ELR (cell line): ENCODE measurements at regions not wholly inside any gene's neighbourhood (a gene's known extent, or its start where the extent isn't known, plus 50 kb on each side); places are given as distances from the start of the nearest gene placed in this dataset.
"Not testable (repeated sequence)": the region's sequence is repeated elsewhere in the genome, so short reads cannot be mapped to it uniquely, and the experiment has no call there.

ENCODE experiments used
- DNase-seq: peaks from one replicate; pipeline ENCODE4 v3.0.0-alpha.2; 2015; ENCODE audit warnings: low read depth

DNA sequence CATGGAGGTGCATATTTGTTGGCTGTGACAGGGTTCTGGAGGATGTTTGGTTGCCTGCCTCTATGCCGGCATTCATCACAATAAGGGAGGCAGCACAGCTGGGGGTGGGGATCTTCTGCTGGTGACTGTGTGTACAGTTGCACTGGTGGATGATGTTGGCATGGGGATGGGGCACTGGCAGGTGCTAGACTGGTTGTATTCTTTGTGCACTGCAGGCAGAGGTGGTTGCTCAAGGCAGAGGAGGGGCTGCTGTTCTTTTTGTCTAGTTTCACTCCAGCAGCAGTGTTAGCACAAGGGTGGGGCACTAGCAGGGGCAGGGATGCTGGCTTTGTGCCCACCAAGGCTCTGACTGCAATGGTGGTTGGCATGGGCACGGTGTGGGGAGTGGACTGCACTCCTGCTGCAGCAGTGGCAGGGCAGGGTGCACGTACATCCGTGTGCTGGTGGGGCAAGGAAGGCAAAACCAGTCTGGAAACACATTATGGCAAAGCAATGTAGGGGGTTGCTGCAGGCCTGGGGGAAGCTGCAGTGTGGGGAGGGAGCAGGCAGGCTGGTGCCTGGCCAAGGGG, 69.3 kb downstream of the ISOC1 start:
- no peak for DNase-seq

DNA sequence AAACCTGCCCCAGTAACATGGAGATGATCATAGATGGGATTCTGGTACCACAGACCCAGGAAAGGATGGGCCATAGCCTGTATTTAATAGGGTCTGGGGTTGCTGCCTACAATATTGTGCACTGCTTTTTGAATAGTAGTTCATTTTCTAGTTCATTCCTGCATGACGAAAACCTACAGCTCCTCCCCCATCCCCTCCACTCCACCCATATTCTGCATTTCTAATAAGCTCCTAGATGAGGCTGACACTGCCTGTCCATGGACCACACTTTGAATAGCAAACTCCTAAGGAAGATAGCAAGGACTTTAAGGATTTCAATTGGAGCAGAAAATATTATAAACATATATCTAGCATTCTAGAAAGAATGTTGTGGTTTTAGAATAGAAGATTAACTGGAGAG, 75.5 kb downstream of the ISOC1 start:
- no peak for DNase-seq

DNA sequence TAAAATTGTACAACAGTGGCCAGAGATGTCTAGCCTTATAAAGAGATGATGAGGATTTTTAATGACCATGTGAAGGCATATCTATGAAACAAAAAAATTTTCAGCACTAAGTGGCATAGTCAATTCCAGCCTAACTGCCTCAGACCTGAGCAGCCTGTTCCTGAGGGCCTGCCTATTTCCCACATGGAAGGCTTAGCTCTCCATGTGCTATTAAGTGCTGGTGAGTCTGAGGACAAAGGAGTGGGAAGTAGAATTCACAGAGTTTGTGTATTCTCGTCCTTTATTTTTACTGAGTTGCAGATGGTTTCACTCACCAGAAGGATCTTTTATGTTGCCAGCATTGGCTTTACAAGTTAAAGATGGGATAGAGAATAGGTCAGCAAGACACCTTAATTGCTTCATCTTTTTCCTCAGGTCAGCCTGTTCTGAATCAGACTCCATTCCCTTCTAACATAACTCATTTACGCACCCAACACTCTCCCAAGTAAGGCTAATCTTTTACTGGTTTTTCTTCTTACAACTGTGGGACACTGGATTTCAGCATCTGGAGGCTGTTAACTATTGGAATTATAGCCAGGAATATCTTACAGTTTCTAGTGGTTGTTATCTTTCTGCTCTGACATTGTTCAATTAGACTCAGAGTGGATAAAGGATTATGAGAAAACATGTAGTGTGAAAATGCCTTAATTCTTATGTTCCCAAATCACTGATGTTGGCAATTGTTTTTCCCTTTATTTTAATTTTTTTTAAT, 76.8 kb downstream of the ISOC1 start:
- DNase-seq: no peak

DNA sequence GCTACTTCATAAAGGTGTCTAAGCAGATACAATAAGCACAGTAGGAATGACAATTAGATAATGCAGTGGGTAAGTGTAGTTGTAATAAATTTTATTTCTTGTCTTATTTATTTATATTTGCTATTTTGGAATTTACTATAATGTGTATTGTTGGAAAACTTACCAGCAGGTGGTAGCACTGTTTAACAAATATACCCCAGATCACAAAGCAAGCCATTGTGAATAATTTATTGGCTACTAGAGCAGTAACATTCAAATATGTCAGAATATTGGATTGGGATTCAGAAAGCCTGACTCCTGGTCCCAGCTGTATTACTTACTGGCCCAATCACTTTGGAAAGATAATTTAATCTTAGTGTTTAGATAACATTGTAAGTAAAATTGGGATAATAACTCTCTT, 78.0 kb downstream of the ISOC1 start:
- peak; percentile 14 for DNase-seq

DNA sequence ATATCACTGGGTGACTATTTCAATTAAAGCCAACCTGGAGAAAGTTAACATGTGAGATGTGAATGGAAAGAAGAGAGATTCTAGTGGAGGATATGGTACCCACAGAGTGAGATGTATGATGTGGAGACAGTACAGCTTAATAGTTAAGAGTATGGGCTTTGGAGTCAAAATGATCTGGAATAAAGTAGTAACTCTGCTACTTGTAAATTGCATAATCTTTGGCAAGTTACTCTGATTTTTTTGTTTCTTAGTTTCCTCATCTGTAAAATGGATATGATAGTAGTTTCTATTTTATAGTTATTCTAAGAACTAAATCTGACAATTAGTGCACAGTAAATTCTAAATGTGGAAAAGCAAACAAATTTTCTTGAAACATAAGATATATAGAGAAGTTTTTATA, 79.2 kb downstream of the ISOC1 start:
- no peak for DNase-seq

DNA sequence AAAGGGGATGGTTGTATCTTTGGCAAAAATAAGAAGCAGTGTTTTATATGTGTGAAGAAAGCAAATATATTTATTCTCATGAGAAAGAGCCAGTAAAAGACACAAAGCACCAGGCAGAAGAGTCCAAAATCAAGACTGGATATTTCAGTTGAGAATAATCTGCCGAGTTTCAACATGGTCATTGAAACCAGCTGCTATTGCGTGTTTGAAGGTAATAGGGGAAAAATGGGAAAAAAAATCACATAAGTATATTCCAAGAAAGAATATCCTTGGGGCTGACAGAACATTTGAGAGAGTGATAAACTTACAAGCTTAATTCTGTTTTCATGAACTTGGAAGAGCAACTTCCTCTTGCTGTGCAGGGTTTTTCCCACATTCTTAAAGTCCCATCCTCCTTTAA, 79.9 kb downstream of the ISOC1 start:
- no peak for DNase-seq

DNA sequence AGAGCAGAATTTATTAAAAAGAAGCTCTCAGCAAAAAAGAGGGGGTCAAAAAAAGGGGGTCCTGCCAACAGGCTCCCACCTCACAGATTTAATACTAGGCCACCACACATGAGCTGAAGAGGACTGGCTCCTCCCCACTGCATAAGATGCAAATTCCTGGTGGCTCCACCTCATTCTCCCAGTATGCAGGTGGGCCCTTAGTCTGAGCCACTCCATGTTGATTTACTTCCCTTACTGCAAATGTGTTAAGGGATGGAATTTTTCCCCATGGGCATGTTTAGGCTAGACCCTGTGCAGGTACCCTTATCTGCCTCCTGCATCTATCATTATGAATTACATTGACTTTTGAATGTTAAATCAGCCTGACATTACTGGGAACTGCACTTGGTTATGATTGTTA, 82.9 kb downstream of the ISOC1 start:
- DNase-seq: no peak

DNA sequence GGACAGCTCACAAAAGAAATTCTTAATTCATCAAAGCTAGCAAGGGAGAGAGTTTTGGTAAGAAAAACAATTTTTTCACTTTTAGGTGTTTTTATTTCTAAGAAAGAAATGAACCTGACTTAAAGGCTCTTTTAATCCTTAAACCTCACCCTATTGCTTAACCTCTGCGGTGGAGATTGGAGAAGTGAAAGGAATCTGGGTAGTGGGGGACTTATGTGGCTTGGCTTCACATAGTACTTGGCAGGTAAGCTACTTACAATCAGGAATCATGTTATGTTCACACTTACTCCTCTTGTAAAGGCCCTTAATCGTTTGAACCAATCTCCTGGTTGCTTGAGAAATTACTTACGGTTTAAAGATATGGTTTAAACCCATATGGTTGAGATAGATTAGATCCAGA, 104.8 kb downstream of the ISOC1 start:
- no peak for DNase-seq

DNA sequence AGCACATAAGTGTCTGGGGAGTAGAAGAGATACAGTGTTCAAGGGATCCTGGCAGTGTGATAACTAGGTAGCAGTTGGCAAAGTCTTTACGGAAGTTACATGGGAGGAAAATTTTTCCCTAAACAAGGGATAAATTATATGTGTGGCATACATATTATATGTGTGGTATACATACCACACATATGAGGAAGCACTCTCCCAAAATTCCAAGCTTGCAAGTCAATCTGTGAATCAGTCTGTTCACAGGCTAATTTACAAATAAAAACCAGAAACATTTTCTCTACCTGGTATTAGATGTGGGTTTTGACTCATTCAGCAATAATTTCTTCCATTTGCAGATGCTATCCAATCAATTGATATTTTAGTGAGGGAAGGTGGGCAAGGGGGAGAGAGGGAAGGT, 110.0 kb downstream of the ISOC1 start:
- peak; percentile 8 for DNase-seq

DNA sequence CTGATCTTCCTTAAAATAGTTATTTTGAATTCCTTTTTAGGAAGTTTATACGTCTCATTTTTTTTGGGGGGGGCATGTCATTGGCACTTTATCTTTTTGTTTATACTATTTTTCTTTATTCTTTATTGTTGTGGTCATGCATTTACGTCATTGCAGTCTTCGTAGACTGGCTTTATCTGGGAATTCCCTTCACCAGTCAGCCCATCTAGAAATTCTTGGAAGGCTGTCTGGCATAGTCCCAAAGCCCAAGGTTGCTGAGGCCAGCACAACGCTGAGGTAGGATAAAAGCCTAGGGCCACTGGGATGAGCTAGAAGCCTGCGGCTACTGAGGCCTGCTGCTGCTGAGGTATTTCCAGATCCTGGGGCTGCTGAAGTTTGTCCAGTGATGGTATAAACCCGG, 121.5 kb downstream of the ISOC1 start:
- no peak for DNase-seq

DNA sequence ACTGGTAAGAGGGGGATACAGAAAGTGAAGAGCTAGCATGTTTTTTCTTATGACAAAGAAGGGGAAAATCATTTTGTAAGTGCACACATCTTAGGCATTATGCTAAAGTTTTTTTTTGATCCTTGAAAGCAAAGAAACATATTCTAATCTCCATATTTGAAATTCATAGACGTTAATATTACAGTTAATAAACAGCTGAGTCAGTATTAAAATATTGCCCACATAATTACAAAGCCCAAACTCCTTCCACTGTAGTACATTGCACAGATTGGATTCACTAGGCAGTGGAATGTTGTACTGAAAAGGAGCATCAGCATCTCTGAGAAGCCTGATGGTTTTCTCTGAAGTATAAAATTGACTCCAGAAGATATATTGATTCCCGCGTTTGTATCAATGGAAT, 122.6 kb downstream of the ISOC1 start:
- DNase-seq: no peak

DNA sequence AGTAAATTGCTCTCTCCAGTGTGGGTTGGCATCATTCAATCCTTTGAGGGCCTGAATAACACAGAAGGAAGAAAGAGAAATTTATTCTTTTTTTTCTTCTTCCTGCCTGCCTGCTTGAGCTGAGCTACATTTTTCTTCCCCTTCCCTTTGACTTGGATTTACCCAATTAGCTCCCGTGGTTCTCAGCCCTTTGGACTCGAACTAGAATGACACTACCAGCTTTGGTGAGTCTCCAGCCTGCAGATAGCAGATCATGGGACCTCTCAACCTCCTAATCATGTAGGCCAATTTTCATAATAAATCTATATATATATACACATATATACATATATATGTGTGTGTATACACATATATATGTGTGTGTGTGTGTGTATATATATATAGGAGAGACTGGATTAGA, 128.6 kb downstream of the ISOC1 start:
- no peak for DNase-seq

DNA sequence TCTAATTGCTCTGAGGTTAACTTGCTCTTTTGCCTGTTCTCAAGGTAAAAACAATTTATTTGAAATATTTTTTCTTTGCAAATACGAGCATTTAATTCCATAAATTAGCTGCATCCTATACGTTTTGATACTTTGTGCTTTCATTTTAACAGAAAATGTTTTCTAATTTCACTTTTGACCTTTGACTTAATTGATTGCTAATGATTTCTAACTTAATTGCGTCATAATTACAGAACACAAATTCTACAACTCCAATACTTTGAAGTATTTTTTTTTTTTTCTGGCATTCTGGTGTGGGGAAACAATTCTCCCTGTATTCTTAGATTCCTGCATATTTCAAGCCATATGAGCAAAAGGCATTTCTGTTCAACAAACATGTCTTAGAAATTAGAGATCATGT, 134.0 kb downstream of the ISOC1 start:
- no peak for DNase-seq

DNA sequence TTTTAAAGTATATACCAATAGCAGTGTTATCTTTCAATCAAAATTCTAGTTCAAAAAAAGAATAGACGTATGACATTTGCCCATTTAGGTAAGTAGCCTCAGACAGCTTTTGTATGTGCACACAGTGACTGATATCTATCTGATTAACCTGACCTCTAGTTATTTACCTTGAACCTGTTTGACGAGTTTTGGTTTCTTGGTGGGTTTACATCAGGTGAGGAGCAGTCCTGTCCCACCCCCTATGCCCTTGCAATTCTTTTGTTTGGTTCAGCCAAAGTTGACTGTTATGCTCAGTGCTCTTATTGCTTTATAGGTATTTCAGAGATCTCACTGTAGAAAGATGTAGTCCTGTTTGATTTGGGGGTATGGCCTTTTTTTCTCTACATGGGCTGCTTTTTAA, 147.2 kb downstream of the ISOC1 start:
- no peak for DNase-seq

DNA sequence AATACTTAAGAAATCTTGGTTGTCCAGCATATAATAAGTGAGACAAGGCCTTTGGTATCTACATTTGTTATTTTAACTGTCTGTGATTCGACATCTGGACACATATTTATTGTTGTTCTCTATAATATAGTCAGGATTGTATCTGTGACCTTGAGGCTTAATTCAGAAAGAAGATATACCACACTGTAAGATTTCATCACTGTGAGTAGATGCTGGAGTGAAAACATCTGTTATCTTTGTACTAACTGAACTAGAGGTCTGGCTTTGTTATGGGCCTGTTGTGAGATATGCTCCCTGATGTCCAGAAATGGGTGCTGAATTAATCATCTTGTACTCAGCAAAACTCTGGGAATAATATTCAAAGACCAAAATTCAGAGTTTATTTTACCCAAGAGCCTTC, 148.5 kb downstream of the ISOC1 start:
- no peak for DNase-seq

DNA sequence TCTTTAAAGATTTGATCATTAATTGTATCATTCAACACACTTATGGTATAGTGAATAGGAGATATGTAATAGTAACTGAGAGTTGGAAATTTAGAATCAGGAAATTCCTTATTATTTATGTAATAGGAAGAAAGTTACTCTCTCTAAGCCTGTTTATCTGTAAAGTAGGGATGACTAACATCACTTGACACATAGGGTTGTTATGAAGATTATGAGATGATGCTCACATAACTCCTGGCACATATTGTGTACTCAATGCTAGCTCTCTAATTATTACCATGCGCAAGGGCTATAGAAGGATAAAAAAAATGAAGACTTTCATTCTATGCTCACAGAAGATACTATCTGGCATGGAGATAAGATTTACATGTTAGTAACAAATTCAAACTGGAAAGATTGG, 149.9 kb downstream of the ISOC1 start:
- DNase-seq: peak; percentile 8

DNA sequence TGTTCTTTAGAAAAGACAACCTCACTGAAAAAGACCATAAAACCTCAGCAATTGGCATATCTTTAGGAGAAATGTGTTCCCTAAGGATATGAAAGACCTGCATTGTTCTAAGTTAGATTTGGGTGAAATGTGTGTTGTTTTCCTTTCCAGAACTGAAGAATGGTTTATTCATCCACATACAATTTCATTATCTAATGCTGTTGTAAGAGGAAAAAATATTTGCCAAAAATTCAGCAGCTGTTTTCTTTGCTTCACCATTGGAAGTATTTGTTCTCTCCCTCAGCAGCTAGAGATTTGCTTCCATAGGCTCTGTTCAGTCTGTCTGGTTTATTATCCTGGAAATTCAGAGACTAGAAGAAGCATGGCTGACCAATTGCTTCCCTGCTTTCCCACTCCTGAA, 150.9 kb downstream of the ISOC1 start:
- DNase-seq: no peak

DNA sequence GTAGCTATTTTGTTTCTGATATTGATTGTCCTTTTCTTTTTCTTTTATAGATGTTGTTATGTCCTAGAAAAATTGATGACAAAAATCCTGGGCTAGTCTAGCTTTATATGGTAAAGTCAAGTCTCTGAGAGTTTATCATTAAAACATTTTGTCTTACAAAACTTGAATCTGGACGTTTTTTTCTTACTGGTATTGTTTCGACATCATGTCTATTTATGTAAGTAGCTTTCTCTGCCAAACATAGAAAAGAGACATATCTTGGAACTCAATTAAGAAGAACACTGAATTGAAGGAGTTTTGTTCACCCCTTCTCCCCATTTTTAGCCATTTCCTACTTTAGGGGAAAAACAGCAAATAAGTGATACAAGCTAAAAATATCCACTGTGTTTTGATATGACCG, 151.5 kb downstream of the ISOC1 start:
- no peak for DNase-seq

DNA sequence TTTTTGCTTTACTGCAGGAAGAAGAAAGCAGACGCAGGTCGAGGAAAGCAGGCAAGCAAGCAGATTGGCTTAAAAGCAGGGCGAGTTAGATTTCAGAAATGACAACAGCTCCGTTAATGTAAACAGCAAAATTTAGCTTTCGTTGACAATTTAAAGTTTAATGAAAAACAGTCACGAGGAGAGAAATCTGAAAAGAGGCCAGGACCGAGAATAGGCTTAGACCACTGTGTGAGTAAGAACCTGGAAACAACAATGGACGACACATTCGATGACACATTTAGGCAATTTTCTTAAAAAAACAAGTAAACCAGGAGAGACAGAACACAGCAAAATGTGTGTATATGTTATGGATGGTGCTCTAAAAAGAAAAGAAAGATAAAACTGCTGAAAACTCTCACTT, 155.3 kb downstream of the ISOC1 start:
- DNase-seq: no peak

DNA sequence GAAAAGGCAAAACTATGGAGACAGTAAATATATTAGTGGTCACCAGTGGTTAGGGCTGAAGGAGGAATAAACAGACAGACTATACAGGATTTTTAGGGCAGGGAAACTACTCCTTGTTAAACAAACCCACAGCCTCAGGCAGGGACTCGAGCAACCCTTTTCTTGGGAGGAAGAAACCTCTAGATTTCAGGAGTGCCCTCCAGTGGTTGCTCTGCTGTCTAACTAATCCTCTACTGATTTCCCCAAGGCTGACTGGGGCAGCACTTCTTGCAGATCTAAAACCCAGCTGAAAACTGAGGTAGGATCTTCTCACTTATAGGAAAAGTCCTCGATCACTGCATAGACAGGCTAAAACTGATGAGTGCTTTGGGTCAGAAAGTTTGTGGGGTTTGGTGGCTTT, 176.8 kb downstream of the ISOC1 start:
- peak; percentile 6 for DNase-seq

DNA sequence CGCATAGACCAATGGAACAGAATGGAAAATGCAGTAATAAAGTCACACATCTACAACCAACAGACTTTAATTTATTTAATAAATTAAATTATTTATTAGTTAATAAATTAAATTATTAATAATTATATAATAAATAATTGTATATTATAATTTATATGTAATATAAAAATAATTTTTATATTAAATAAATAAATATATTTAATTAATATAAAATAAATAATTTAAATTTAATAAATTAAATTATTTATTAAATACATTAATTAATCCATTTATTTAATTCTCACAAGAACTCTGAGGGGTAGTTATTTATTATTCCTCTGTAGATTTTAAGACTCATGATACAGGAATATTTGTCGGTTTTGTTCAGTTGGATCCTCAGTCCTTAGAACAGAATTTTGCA, 176.1 kb upstream of the ADAMTS19 start:
- no peak for DNase-seq

DNA sequence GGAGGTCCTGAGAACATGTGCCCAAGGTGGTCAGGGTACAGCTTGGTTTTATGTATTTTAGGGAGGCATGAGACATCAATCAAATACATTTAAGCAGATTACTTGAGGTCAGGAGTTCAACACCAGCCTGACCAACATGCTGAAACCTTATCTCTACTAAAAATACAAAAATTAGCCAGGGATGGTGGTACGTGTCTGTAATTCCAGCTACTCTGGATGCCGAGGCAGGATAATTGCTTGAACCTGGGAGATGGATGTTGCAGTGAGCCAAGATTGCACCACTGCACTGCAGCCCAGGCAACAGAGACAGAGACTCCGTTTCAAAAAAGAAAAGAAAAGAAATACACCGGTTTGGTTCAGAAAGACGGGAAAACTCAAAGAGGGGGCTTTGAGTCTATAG, 165.9 kb upstream of the ADAMTS19 start:
- DNase-seq: not testable (repeated sequence)

DNA sequence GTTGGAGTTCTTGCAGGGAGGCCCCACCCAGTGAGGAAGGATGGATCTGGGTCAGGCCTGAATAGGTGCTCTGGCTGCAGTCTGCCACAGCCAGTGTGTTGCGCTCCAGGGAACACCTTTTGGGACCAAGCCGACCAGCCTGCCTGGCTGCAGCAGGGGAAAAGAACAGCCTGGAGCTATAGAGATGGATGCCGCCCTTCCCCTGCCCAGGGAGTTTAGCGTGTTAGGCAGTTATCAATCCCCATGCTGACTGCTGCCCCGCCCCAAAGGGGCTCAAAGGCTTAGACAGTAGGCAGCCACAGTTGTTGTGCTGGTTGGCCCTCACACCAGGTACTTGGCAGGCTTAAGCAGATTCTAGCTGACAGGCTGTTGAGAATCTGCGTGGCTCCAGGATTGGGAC, 153.4 kb upstream of the ADAMTS19 start:
- no peak for DNase-seq

DNA sequence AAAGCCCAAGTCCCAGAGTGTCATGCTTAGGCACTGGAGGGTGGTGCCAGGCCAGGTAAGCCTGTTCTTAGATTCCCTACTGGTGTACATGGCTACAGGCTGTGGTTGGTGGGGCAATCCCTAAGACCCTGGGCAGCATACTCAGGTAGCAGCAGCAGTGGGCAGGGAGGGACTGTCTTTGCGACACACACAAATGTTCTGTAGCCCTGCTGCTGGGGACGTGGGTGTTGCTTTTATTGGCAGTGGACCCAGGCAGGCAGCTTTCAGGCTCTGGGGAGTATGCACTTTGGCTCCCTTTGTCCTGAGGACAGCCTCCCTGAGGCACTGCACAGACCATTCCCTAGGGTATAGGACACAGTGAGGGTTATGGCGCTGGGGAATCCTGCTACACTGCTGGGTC, 137.1 kb upstream of the ADAMTS19 start:
- no peak for DNase-seq
